B cell (primary cell): ENCODE measurements at regions not wholly inside any gene's neighbourhood (a gene's known extent, or its start where the extent isn't known, plus 50 kb on each side); places are given as distances from the start of the nearest gene placed in this dataset.

ENCODE experiments used
- ATAC-seq: fragments of 200-7000 bp; cut with Tn5 transposase; one replicate; pipeline ENCODE4 v1.10.0; 2021; ENCODE audit warnings: low read depth, mild to moderate bottlenecking, moderate number of reproducible peaks, moderate library complexity
- CTCF ChIA-PET: fragments of 350-600 bp; sonication (Branson Sonifier 250); formaldehyde crosslinking; loops from one replicate; lab custom pipeline; 2021; ENCODE audit warnings: antibody characterized with exemption, inconsistent platforms; lab: Charles Lee
- POLR2A ChIA-PET: fragments of 350-600 bp; sonication (Branson Sonifier 250); formaldehyde crosslinking; loops from one replicate; lab custom pipeline; 2021; ENCODE audit warnings: antibody characterized with exemption; lab: Charles Lee
- DNase-seq: peaks from one replicate; pipeline ENCODE4 v3.0.0; 2013
- H2AFZ ChIP-seq: 2 replicates; pipeline ENCODE4 v1.6.1; 2012; ENCODE audit warnings: mild to moderate bottlenecking, low read depth, low read length; ENCODE audit not compliant: insufficient read depth, poor library complexity, severe bottlenecking
- H3K27ac ChIP-seq, 2 donors: 1 replicate in 1 of 2; 2 replicates in 1 of 2; pipeline ENCODE4 v1.5.1; 2012 to 2013; ENCODE audit warnings: low read length in 2 of 2, mild to moderate bottlenecking in 2 of 2, moderate library complexity in 1 of 2
- H3K27me3 ChIP-seq, 4 experiments: fragments of 200-600 bp in 1 of 4; sonication (generic) in 1 of 4; replicated peaks in 1 of 4; 1 replicate in 2 of 4; 2 replicates in 2 of 4; pipeline versions ENCODE4 v1.6.1 to v1.7.0; 2013 to 2016; ENCODE audit warnings: low read length in 3 of 4, mild to moderate bottlenecking in 2 of 4, mixed read lengths in 1 of 4, moderate library complexity in 1 of 4; ENCODE audit not compliant: insufficient read depth in 4 of 4, control insufficient read depth in 3 of 4; ENCODE audit errors: control extremely low read depth in 1 of 4
- H3K36me3 ChIP-seq, 2 experiments: replicated peaks in 1 of 2; 1 replicate in 1 of 2; 2 replicates in 1 of 2; pipeline versions ENCODE4 v1.6.1 to v1.7.1; 2013; ENCODE audit warnings: low read length in 1 of 2; ENCODE audit not compliant: insufficient read depth in 2 of 2, control insufficient read depth in 1 of 2; ENCODE audit errors: control extremely low read depth in 1 of 2, extremely low read depth in 1 of 2
- H3K4me1 ChIP-seq, 2 donors: fragments of 200-600 bp in 1 of 2; sonication (generic) in 1 of 2; 1 replicate in 1 of 2; 2 replicates in 1 of 2; pipeline versions ENCODE4 v1.5.1 to v1.6.1; 2013 to 2017; ENCODE audit warnings: low read length in 2 of 2; ENCODE audit not compliant: control insufficient read depth in 2 of 2, insufficient read depth in 2 of 2
- H3K4me2 ChIP-seq: replicated peaks from 2 replicates; pipeline ENCODE3; 2012; ENCODE audit warnings: mild to moderate bottlenecking, low read depth, low read length; ENCODE audit not compliant: poor library complexity, severe bottlenecking
- H3K4me3 ChIP-seq, 5 experiments: fragments of 200-600 bp in 1 of 5; sonication (generic) in 1 of 5; 1 replicate in 3 of 5; 2 replicates in 2 of 5; pipeline versions ENCODE4 v1.5.1 to v1.7.0; 2011 to 2016; ENCODE audit warnings: low read length in 4 of 5, mild to moderate bottlenecking in 4 of 5, low read depth in 2 of 5, control low read depth in 1 of 5, moderate library complexity in 1 of 5; ENCODE audit not compliant: insufficient read depth in 1 of 5; ENCODE audit errors: control extremely low read depth in 1 of 5, extremely low read depth in 1 of 5
- H3K79me2 ChIP-seq: fragments of 200-600 bp; sonication (generic); one replicate; pipeline ENCODE4 v1.6.0; 2016; ENCODE audit warnings: low read length; ENCODE audit not compliant: control insufficient read depth, insufficient read depth
- H3K9ac ChIP-seq: fragments of 200-600 bp; sonication (generic); 2 replicates; pipeline ENCODE4 v1.6.1; 2017; ENCODE audit warnings: mild to moderate bottlenecking, low read length, moderate library complexity
- H3K9me3 ChIP-seq, 3 donors: one replicate each; pipeline versions ENCODE4 v1.6.1 to v1.7.1; 2013; ENCODE audit warnings: low read length in 2 of 3; ENCODE audit not compliant: control insufficient read depth in 2 of 3, insufficient read depth in 1 of 3; ENCODE audit errors: control extremely low read depth in 1 of 3
- H4K20me1 ChIP-seq: 2 replicates; pipeline ENCODE4 v1.6.0; 2012; ENCODE audit warnings: mild to moderate bottlenecking, low read length; ENCODE audit not compliant: insufficient read depth, control insufficient read depth, poor library complexity, severe bottlenecking
- H3K27ac Mint-ChIP-seq: one replicate; pipeline ENCODE4 v1.8.0; 2021; ENCODE audit warnings: mixed read lengths
- H3K27me3 Mint-ChIP-seq: one replicate; pipeline ENCODE4 v1.8.0; 2021; ENCODE audit warnings: mixed read lengths
- H3K4me1 Mint-ChIP-seq: one replicate; pipeline ENCODE4 v1.8.0; 2021; ENCODE audit warnings: mixed read lengths
- H3K4me3 Mint-ChIP-seq: one replicate; pipeline ENCODE4 v1.8.0; 2021; ENCODE audit warnings: mixed read lengths
- H3K9me3 Mint-ChIP-seq: one replicate; pipeline ENCODE4 v1.8.0; 2022; ENCODE audit warnings: mixed read lengths; ENCODE audit not compliant: insufficient read depth
- EZH2 ChIP-seq: IDR thresholded peaks from 2 replicates; pipeline ENCODE4 v1.6.1; 2012; ENCODE audit warnings: borderline replicate concordance, low read depth, mild to moderate bottlenecking, moderate library complexity, low read length; ENCODE audit not compliant: insufficient read depth, poor library complexity, severe bottlenecking
- WGBS: methylation state at CpG from one replicate; pipeline ENCODE4 v1.1.5; 2013; ENCODE audit warnings: missing lambda C conversion rate; ENCODE audit not compliant: insufficient coverage; 5-methylcytosine and 5-hydroxymethylcytosine counted together
- intact Hi-C: fragments of 100-400 bp; cut with micrococcal nuclease; formaldehyde crosslinking; loops from one replicate; pipeline ENCODE4 v1.10.0; 2022
- TF ChIP-seq, protein P1 (sequence below): fragments of 200-600 bp; IDR thresholded peaks from one replicate; pipeline ENCODE4 v1.8.0; 2022; ENCODE audit warnings: antibody characterized with exemption, mild to moderate bottlenecking

DNA sequence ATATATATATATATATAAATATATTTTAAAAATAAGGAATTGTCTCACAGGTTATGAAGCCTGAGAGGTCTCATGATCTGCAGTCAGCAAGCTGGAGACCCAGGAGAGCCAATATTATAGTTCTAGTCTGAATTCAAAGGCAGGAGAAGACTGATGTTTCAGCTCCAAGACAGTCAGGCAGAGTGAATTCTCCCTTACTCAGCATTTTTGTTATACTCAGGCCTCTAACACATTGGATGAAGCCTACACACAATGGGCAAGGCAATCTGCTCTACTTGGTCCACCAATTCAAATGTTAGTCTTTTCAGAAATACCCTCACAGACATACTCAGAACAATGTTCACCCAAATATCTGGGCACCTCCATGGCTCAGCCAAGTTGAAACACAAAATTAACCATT is 157.2 kb downstream of the GOLIM4 start:
- no peak overlapping the region for H3K4me3 ChIP-seq
- H3K79me2 ChIP-seq: no peaks in the 10 kb centered on the region
- H3K27me3 ChIP-seq: peaks cover 0 to 13% (median 6%) of the 10 kb centered on the region in 4 experiments
- H3K9me3 Mint-ChIP-seq: no peaks in the 10 kb centered on the region
- no peaks in the 10 kb centered on the region for H3K4me1 ChIP-seq
- no peak overlapping the region for H3K27ac ChIP-seq
- H3K36me3 ChIP-seq: no peaks in the 10 kb centered on the region
- ChIA-PET POLR2A (no interaction called here), CTCF (no interaction called here)
- no peak overlapping the region for H3K9ac ChIP-seq
- ATAC-seq (no peak), DNase-seq (no peak)
- no peak for TF ChIP-seq EZH2
- TF ChIP-seq, protein P1, sequence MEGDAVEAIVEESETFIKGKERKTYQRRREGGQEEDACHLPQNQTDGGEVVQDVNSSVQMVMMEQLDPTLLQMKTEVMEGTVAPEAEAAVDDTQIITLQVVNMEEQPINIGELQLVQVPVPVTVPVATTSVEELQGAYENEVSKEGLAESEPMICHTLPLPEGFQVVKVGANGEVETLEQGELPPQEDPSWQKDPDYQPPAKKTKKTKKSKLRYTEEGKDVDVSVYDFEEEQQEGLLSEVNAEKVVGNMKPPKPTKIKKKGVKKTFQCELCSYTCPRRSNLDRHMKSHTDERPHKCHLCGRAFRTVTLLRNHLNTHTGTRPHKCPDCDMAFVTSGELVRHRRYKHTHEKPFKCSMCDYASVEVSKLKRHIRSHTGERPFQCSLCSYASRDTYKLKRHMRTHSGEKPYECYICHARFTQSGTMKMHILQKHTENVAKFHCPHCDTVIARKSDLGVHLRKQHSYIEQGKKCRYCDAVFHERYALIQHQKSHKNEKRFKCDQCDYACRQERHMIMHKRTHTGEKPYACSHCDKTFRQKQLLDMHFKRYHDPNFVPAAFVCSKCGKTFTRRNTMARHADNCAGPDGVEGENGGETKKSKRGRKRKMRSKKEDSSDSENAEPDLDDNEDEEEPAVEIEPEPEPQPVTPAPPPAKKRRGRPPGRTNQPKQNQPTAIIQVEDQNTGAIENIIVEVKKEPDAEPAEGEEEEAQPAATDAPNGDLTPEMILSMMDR: no peak
- intact Hi-C loops: no loop called here
- no peaks in the 10 kb centered on the region for H4K20me1 ChIP-seq
- no peaks in the 10 kb centered on the region for H3K4me1 Mint-ChIP-seq
- no peak overlapping the region for H3K27ac Mint-ChIP-seq
- peaks cover 32% of the 10 kb centered on the region for H3K27me3 Mint-ChIP-seq
- no peak overlapping the region for H3K4me2 ChIP-seq
- no peak overlapping the region for H3K4me3 Mint-ChIP-seq
- peaks cover 0 to 1% (median 0%) of the 10 kb centered on the region in 3 donors for H3K9me3 ChIP-seq
- H2AFZ ChIP-seq: no peak overlapping the region

DNA sequence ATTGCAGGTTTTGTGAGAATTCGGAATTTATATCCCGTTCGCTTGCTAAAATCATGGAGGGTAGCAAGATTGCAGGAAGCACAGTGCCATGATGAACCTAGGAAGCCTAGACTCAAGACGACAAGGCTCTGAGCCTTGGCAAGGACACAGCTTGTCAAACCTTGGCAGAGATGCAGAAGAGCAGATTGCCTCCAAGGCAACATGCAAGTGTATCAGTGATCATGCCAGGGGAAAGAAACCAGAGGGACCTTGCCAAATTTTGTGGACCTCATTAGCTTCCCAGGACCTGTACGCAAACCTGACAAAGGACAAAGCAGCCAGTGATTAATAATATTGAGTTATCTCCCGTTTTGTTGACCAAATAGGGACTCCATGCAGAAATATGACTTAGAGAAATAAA is 159.7 kb downstream of the GOLIM4 start:
- no peak for DNase-seq
- ATAC-seq: no peak
- no peaks in the 10 kb centered on the region for H3K9me3 ChIP-seq
- no peak overlapping the region for H3K4me3 Mint-ChIP-seq
- ChIA-PET CTCF (interaction anchor here (0.6 kb wide), 1 partner anchor 813 kb away, joined by 4 read pairs; no protein-coding TSS in a partner anchor), POLR2A (no interaction called here)
- H3K79me2 ChIP-seq: no peaks in the 10 kb centered on the region
- H2AFZ ChIP-seq: no peak overlapping the region
- no peaks in the 10 kb centered on the region for H3K4me1 Mint-ChIP-seq
- intact Hi-C loops: no loop called here
- H3K27ac ChIP-seq: no peak overlapping the region
- no peak overlapping the region for H3K4me2 ChIP-seq
- H3K36me3 ChIP-seq: no peaks in the 10 kb centered on the region
- no peak overlapping the region for H3K27ac Mint-ChIP-seq
- no peaks in the 10 kb centered on the region for H3K9me3 Mint-ChIP-seq
- H3K4me1 ChIP-seq: no peaks in the 10 kb centered on the region
- H3K27me3 ChIP-seq: peaks cover 0 to 4% (median 0%) of the 10 kb centered on the region in 4 experiments
- H3K9ac ChIP-seq: no peak overlapping the region
- H3K4me3 ChIP-seq: no peak overlapping the region
- peaks cover 21% of the 10 kb centered on the region for H3K27me3 Mint-ChIP-seq
- no peaks in the 10 kb centered on the region for H4K20me1 ChIP-seq
- TF ChIP-seq EZH2: no peak
- TF ChIP-seq, protein P1: no peak
- 92% methylated on average over 5 of the region's 6 CpGs for WGBS
